ENCODE measurements at regions not wholly inside any gene's neighbourhood (a gene's known extent, or its start where the extent isn't known, plus 50 kb on each side); places are given as distances from the start of the nearest gene placed in this dataset.

DNA sequence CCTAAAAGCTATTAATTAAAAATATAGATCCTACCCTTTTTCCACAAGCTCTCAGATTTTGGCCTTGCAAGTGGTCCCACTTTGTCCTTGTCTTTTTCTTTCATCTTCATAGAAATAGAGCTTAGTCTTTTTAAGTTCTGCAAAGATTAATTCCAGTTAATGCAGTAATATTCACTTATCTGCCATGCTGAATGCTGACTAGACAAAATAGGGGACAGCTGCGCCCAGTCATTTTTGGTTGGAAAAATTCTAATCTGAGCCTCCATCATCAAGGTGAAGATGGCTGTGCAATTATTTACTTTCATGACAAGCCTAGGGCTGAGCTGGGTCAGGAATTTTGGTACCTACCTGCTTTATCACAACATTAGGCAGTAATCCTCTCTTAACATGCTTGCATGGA is 241.3 kb upstream of the CXorf66 start:
- H3K4me2 ChIP-seq: no peak overlapping the region
- H3K4me3 ChIP-seq (ENCODE audit: low read depth in 2 of 2, low read length in 1 of 2): no peak overlapping the region
- no peak for DNase-seq
- 50% methylated on average over 1 of the region's 1 CpG for WGBS (ENCODE audit: low lambda C conversion rate)
- TF ChIP-seq TCF12 (IDR thresholded peaks at IDR 0.05): no peak
- no peak for TF ChIP-seq CHD2 (IDR thresholded peaks at IDR 0.05; ENCODE audit: low read length, partially characterized antibody)
- no peak for TF ChIP-seq ELF1 (IDR thresholded peaks at IDR 0.05)
- TF ChIP-seq, protein P1, sequence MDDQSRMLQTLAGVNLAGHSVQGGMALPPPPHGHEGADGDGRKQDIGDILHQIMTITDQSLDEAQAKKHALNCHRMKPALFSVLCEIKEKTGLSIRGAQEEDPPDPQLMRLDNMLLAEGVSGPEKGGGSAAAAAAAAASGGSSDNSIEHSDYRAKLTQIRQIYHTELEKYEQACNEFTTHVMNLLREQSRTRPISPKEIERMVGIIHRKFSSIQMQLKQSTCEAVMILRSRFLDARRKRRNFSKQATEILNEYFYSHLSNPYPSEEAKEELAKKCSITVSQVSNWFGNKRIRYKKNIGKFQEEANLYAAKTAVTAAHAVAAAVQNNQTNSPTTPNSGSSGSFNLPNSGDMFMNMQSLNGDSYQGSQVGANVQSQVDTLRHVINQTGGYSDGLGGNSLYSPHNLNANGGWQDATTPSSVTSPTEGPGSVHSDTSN (IDR thresholded peaks at IDR 0.05): no peak
- TF ChIP-seq, protein P2, sequence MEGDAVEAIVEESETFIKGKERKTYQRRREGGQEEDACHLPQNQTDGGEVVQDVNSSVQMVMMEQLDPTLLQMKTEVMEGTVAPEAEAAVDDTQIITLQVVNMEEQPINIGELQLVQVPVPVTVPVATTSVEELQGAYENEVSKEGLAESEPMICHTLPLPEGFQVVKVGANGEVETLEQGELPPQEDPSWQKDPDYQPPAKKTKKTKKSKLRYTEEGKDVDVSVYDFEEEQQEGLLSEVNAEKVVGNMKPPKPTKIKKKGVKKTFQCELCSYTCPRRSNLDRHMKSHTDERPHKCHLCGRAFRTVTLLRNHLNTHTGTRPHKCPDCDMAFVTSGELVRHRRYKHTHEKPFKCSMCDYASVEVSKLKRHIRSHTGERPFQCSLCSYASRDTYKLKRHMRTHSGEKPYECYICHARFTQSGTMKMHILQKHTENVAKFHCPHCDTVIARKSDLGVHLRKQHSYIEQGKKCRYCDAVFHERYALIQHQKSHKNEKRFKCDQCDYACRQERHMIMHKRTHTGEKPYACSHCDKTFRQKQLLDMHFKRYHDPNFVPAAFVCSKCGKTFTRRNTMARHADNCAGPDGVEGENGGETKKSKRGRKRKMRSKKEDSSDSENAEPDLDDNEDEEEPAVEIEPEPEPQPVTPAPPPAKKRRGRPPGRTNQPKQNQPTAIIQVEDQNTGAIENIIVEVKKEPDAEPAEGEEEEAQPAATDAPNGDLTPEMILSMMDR (IDR thresholded peaks at IDR 0.05): no peak
- TF ChIP-seq, protein P3, sequence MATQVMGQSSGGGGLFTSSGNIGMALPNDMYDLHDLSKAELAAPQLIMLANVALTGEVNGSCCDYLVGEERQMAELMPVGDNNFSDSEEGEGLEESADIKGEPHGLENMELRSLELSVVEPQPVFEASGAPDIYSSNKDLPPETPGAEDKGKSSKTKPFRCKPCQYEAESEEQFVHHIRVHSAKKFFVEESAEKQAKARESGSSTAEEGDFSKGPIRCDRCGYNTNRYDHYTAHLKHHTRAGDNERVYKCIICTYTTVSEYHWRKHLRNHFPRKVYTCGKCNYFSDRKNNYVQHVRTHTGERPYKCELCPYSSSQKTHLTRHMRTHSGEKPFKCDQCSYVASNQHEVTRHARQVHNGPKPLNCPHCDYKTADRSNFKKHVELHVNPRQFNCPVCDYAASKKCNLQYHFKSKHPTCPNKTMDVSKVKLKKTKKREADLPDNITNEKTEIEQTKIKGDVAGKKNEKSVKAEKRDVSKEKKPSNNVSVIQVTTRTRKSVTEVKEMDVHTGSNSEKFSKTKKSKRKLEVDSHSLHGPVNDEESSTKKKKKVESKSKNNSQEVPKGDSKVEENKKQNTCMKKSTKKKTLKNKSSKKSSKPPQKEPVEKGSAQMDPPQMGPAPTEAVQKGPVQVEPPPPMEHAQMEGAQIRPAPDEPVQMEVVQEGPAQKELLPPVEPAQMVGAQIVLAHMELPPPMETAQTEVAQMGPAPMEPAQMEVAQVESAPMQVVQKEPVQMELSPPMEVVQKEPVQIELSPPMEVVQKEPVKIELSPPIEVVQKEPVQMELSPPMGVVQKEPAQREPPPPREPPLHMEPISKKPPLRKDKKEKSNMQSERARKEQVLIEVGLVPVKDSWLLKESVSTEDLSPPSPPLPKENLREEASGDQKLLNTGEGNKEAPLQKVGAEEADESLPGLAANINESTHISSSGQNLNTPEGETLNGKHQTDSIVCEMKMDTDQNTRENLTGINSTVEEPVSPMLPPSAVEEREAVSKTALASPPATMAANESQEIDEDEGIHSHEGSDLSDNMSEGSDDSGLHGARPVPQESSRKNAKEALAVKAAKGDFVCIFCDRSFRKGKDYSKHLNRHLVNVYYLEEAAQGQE (IDR thresholded peaks at IDR 0.05; ENCODE audit: low read depth, low read length): no peak
- TF ChIP-seq GABPA (IDR thresholded peaks at IDR 0.05; ENCODE audit: low read depth): no peak
- no peak for TF ChIP-seq EZH2phosphoT487 (IDR thresholded peaks at IDR 0.05; ENCODE audit: borderline replicate concordance, low read depth)
- TF ChIP-seq, protein P4, sequence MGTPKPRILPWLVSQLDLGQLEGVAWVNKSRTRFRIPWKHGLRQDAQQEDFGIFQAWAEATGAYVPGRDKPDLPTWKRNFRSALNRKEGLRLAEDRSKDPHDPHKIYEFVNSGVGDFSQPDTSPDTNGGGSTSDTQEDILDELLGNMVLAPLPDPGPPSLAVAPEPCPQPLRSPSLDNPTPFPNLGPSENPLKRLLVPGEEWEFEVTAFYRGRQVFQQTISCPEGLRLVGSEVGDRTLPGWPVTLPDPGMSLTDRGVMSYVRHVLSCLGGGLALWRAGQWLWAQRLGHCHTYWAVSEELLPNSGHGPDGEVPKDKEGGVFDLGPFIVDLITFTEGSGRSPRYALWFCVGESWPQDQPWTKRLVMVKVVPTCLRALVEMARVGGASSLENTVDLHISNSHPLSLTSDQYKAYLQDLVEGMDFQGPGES (IDR thresholded peaks at IDR 0.05; ENCODE audit: low read depth, low read length): no peak
- no peak overlapping the region for H2AFZ ChIP-seq (ENCODE audit: low read depth)
- no peak overlapping the region for H3K27ac ChIP-seq (ENCODE audit: low read depth in 2 of 2, low read length in 1 of 2)
- H3K9me2 ChIP-seq: no peaks in the 10 kb centered on the region
- no peaks in the 10 kb centered on the region for H3K9me3 ChIP-seq
- no peaks in the 10 kb centered on the region for H3K4me1 ChIP-seq (ENCODE audit: control insufficient read depth in 1 of 2, insufficient read depth in 2 of 2, low read depth in 1 of 2, low read length in 1 of 2)
- POLR2A ChIA-PET: no interaction called here
- H4K20me1 ChIP-seq (ENCODE audit: insufficient read depth): no peaks in the 10 kb centered on the region
- no peaks in the 10 kb centered on the region for H3K36me3 ChIP-seq (replicated peaks in 1 of 2; ENCODE audit: control insufficient read depth in 1 of 2, insufficient read depth in 2 of 2, low read length in 1 of 2)
- no peaks in the 10 kb centered on the region for H3K79me2 ChIP-seq (ENCODE audit: insufficient read depth)
- no peak overlapping the region for H3K9ac ChIP-seq
- H3K27me3 ChIP-seq (ENCODE audit: insufficient read depth): no peaks in the 10 kb centered on the region
- H3F3A ChIP-seq (replicated peaks; ENCODE audit: insufficient read depth): no peaks in the 10 kb centered on the region
- CTCF ChIA-PET: no interaction called here

Measured in SK-N-SH (cell line).